Stimulated activated CD4-positive, alpha-beta T cell treated with anti-CD3 and anti-CD28 coated beads, TNF-alpha, amount 100 ng/mL, for 48 hours (primary cell): ENCODE measurements at regions not wholly inside any gene's neighbourhood (a gene's known extent, or its start where the extent isn't known, plus 50 kb on each side); places are given as distances from the start of the nearest gene placed in this dataset.
"Not testable (repeated sequence)": the region's sequence is repeated elsewhere in the genome, so short reads cannot be mapped to it uniquely, and the experiment has no call there.

Experiments used
- DNase-seq, 3 donors: peaks; one replicate each; pipeline ENCODE4 v3.0.0-alpha.2; 2020; ENCODE audit warnings: low read depth in 3 of 3

DNA sequence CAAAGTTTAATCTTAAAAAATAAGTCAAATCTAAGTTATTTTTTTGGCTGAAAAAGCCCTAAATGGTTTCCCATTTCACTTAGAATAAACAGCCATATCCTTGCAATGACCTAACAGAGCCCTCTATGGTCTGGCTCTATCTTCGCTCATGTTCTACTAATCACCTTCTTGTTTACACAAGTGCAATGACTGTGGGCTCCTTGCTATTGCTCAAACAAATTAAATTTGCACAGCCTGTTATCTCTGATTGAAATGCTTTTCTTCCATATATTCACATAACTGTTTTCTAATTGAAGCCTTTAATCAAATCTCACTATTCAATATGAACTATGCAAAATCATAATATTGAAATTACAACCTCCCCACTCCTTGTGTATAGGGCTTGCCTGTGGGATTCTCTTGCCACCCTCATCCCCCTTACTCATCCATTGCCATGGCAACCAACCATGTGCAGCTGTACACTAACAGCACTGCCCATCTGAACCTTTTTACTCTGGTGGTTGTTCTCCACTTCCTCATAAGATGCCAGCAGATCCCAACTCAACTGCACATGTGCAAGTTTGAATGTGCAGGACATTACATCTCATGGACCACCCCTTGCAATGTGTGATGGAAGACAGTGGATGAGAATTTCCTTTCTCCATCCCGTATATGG is 1083.2 kb downstream of the SOCS6 start:
- no peak for DNase-seq

DNA sequence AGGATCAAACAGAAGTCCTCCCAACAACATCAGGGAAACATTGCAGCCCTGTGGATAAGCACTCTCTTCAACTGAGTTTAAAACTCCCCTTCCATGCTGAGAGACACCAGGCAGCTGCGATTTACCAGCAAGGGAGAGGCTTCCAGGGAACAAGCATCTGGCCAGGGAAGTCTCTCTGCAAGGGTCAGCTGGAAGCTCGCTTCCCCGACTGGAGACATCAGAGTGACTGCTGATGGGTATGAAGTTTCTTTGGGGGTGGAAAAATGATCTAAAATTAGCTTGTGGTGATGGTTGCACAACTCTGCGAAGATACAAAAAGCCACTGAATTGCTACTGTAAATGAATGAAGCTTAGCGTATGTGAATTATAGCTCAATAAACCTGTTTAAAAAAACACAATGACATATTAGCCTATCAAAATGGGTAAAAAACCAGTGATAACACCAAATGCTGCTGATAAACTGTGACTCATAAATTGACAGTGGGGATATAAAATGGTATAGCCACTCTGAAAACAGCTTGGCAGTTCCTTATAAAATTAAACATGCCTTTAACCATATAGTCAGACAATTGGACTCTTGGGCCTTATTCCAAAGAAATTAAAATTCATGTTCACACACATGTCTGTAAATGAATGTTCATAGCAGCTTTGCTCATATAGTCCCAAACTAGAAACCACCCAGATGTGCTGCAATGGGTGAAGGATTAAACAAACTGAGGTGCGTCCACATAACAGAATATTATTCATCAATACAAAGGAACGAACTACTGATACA is 1082.0 kb downstream of the SOCS6 start:
- no peak for DNase-seq

DNA sequence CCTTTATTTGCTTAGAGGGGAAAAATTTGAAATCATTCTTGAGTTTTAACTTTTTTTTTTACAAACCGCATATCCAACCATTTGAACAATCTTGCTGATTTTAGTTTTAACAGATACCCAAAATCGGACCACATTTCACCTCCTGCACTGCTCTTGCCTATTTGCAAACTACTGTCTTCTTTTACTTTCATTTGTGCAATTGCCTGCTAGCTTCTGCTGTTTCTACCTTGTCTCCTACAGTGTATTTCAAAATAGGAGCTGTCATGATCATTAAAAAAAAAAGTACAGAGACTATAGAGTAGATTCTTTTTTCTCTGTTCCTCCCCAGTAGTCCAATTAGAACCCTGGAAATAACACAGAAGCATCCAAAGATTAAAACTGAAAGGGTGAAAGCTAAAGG is 1081.2 kb downstream of the SOCS6 start:
- DNase-seq = no peak

DNA sequence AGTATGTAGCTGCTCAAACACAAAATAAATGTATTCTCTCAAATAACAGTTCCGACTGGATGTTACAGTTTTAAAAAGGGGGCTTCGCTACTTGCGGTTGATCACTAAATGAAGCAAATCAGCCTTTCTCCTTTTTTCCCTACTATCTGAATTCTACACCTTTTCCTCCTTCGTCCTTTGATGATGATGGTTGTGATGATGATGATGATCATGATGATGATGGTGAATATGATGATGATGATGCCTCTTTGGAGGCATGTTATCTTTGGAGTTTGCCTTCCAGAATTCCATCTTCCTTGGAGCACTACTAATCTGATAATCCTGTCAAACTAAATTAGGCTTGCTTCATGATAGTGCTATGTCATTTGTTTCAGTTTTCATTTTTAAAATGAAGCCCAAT is 1073.3 kb downstream of the SOCS6 start:
- no peak for DNase-seq

DNA sequence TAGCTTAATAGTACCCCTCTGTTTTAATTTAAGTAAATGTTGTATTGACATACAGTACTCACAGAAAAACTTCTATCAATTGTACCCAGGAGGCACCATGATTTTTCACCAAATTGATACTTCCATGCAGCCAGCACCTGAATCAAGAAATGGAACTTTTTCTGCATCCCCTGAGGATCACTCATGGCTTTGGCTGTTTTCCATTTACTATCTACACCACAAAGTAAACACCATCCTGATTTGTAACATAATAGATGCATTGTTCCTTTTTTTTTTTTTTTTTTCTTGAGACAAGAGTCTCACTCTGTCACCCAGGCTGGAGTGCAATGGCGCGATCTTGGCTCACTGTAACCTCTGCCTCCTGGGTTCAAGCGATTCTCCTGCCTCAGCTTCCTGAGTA is 1066.8 kb downstream of the SOCS6 start:
- DNase-seq = not testable (repeated sequence)

DNA sequence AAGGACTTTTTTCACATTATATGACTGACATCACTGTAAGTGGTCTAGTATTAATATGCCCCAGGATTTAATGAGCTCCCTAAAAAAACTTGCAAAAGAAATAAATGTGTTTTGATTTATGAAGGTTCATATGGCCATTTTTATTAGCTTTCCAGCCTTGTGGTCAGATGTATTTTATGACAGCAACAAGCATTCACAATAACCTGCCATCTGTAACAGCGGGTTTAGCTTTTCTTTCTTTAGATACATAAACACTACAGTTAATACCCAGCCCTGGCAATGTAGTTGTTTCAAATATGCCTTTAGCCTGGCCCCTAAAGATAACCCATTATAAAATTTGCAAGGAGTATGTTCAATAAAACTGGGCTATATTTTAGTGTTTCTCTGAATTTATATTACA is 1063.8 kb downstream of the SOCS6 start:
- no peak for DNase-seq

DNA sequence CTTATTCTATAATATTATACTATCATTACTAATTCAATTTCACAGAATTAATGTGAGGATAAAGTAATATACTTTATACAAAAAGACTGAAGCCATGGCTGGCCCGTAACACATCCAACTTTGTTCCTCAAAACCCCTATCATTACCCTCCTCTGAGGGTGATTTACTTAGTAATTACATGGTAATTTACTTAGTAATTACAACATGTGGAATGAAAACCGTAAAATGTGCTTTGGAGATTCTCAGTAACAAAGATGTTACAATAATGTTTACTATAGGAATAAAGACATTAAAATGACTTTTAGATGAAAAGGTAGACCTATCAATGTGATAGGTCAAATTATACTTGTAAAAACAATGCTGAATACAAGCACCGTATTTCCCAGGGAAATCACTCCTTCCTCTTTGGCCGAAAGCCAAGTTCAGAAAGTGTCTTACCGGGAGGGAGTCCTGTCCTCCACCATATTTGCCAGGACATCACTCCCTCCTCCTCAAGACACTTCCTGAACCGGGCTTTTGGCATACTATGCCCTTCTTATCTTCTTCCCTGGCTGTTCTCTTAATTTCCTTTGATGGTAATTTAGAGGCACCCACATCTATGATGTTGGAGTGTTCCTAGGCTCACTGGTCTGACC is 1047.8 kb downstream of the SOCS6 start:
- DNase-seq = no peak

DNA sequence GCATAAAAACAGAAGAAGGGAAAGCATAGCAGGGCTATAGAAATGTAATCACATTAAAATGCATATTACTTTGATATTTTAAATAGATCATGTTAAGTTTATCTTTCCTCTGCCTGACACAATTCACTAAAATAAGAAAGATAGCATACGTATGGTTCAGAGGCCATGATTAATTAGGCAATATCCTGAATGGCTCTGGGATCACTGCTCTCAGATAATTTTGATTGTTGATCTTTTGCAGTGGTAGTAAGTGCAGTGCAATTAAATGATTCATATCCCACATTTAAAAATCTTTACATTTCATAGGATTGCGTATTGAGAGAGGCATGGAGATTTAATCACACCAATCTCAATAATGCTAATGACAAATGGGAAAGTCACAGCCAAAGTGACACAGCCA is 1040.7 kb downstream of the SOCS6 start:
- no peak for DNase-seq

DNA sequence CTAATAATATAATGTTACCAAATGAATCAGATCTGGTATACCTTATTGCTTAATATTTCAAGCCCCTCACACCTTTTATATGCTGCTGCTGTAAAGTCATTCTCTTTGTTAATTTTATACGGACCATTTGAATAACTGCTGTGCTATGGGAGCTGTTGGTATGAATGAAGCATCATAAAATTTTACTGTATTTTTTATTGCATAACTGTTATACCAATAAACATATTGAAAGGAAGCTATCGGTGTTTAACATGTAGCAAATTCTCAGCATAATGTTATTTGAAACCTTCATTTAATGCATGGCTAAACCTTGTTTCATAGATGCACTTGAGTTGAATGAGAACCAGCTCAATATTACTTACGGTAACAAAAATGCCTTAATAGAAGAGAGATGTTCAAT is 1040.3 kb downstream of the SOCS6 start:
- no peak for DNase-seq

DNA sequence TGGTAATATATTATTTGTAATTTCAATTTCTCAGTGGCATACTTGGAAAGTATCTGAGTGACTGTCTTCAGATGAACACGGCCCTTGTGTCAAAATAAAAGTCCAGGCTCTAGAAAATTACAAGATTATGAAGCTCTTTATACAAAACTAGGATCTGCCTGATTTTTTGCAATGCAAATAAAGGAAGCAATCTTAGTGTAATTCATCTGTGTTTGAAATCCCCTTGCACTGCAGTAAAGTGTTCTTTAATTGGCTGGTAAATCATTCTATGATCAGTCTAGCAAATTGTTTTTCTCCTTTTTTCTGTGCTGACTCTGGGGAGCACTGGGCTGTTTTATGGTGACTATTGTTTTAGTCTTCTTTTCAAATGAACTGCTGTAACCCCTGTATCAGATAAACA is 1039.0 kb downstream of the SOCS6 start:
- DNase-seq = no peak

DNA sequence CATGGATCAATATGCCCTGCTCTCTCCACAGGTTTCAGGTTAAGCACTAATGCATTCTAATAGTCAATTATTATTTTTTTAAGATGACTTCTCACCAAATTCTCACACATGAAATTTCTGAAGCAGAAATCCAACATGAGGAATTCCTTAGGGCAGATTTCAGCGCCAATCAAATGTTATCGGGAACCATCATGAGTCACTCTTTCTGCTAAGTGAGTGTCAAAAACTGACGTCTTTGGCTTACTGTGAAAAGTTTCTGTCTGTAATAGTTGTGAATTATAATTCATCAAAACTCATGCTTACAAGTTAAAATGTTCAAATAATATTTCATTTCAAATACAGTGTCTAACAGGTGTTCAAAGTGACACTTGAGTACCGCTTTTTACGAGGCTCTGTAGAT is 1038.6 kb downstream of the SOCS6 start:
- no peak for DNase-seq

DNA sequence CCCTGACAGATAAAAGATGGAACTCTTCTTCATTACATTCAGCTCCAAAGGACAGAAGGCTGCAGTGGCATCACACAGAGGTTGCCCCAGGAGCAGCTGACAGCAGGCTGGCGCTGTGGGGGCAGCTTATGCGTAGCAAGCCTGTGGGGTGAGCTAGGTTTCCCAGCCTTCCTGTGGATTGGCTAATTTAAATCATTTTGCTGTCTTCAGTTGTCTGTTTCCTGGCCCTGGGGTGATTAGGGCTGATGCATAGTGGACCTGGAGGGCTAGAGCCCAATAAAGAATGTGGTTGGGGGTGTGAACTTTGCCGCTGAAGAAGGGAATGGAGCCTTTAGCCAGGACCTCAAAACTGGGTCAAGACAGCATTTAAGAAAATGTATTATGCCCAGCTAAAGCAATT is 1038.0 kb downstream of the SOCS6 start:
- DNase-seq = no peak

DNA sequence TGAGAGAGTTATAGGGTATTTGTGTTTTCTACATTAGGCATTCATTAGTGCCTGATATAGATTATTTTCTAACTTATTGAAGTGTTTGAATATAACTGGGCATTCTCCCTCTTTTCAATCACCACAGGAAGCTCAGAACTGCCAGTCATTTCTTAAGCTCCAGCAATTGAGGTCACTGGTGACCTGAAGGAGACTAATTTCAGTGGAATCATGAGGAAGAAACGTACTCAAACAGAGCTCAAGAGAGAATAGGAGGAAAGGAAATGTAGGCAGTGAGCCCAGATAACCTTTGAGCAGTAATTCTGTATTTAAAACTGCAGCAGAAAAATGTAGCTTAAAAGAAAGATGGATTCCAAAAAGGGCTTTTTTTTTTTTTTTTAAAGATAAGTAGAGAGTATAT is 1035.5 kb downstream of the SOCS6 start:
- DNase-seq = no peak

DNA sequence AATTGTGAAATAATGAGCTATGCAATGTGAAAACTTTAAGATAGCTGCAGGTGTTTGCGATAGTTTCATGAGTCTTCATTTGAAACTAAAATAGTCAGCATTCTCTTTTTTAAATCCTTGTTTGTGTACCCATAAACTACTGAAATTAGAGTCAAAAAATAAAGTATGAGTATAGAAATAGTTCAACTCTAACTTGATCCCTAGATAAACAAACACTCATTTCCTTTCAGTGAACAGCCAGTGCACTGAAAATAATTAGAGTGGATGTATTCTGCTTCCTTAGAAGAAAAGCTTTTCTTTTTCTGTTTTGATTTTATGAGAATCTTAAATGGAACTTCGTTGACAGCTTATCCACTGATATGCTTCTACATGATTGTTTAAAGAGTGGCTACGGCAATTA is 1033.4 kb downstream of the SOCS6 start:
- no peak for DNase-seq

DNA sequence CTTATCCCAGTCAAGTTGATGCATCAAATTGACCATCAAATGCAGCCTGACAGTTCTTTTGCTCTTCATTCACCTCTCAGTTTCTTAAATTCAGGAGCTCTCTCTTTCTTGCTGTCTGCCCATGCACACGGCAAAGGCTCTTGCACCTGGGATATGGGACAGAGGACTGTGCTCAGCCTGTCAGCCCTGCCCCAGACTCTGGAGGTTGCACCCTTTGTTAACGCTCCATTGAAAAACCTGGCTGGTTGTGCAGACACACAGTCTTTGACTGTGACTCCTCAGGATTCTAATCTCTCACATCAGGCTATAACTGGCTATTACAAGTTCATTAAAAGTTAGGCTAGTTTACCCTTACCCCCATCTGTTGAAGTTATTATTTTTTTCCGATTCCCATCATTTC is 1032.5 kb downstream of the SOCS6 start:
- DNase-seq = no peak

DNA sequence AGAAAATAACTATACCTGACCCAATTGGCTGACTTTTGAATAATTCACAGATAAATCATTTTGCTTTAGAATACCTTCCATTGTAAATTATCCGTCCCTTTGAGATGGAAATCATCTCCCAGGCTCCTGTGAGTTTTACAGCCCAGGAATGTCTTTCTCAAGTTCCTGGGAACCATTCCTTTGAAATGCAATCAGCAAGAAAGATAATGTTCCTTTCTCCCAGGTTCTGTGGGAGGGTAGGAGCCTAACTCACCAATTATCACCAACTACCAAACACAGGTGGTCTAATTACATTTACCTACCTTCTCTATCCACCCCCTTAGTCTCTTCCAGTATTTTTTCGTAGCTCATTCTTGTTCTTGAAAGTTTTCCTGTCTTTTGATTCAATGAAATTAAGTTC is 1016.0 kb downstream of the SOCS6 start:
- no peak for DNase-seq

DNA sequence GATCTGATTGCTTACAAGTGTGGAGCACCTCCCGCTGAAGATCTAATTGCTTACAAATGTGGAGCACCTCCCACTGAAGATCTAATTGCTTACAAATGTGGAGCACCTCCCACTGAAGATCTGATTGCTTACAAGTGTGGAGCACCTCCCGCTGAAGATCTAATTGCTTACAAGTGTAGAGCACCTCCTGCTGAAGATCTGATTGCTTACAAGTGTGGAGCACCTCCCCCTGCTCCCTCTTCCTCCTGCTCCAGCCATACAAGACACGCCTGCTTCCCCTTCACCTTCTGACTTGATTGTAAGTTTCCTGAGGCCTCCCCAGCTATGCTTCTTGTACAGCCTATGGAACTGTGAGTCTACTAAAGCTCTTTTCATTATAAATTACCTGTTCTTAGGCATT is 1014.9 kb downstream of the SOCS6 start:
- DNase-seq = not testable (repeated sequence)

DNA sequence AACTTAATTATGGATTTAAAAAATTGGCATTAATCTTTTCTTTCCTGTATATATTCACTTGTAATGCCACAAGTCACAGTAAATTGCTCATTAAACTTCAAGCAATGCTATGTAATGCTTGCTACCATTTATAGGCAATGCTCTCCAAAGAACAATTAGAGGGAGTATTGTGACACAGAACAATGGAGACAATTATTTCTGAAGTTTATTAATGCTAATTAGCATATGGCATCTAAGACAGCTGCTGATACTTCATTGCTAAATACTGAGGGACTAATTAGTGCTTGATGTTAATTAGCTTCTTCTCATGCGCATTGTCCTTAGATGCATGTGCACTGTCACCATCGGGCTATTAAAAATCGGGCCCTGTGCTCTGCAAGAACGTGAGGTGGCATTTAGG is 1012.8 kb downstream of the SOCS6 start:
- no peak for DNase-seq

DNA sequence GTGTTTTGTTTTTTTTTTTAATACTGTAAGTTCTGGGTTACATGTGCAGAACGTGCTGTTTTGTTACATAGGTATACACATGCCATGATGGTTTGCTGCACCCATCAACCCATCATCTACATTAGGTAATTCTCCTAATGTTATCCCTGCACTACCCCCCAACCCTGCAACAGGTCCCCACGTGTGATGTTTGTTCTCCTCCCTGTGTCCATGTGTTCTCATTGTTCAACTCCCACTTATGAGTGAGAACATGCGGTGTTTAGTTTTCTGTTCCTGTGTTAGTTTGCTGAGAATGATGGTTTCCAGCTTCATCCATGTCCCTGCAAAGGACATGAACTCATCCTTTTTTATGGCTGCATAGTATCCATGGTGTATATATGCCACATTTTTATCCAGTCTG is 1005.4 kb downstream of the SOCS6 start:
- not testable (repeated sequence) for DNase-seq

DNA sequence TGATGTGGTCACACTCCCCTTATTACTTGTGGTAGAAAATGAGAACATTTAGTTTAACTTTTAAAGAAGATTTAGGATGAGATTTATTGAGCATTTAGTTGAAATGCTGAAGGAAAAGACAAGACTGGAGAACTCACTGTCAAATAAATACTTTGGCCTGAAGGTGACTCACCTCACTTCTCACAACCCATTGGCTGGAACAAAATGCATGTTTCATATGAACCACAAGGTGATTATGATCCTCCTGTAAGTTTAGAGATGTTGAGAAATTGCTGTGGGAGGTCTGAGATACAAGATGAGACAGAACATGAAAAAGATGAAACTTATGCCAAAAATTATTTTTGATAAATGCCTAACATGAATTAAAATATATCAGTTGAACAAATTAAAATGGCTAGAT is 1004.5 kb downstream of the SOCS6 start:
- DNase-seq = no peak

DNA sequence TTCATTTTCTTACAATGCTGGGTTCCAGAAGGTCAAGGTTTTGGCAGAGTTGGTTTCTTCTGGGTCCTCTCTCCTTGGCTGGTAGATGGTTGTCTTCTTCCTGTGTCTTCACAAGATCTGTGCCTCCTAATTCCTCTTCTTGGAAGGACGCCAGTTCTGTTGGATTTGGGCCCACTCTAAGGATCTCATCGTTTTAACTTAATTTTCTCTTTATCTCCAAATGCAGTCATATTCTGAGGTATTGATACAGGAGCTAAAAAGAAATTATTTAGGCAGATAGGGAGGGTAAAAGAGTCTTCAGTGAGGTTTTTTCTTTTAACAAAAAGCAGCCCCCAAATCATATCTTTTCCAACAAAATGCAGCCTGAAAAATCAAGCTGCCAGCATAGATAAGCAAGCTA is 998.4 kb downstream of the SOCS6 start:
- no peak for DNase-seq

DNA sequence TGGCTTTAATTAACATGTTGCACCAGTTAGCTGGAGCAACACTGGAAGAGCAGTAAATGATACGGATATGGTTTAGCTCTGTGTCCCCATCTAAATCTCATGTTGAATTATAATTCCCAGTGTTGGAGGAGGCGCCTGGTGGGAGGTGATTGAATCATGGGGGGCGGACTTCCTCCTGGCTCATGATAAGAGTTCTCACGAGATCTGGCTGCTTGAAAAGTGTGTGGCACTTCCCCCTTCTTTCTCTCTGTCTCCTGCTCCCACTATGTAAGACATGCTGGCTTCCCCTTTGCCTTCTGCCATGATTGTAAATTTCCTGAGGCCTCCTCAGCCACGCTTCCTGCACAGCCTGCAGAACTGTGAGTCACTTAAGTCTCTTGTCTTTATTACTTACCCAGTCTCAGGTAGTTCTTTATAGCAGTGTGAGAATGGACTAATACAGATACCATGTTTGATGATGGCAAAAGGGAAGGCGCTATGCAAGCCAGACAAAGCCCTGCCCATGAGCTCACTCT is 963.6 kb downstream of the SOCS6 start:
- no peak for DNase-seq

DNA sequence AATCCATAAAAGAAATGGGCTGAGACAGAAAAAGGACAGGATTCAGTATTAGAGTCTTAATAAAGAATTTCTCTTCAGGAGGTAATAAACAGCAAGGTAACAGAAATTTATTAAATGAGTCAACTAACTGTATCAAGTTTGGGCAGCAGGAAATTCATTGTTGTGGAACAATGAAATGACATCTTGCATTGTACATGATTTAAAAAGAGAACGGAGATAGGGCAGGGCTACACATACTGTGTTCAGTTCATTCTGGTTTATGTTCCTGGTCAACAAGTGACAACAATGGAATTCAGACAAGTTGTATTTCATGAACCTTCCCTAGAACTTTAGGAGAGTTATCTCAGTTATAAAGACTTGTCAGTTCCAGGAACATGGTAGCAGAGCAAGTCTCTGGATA is 961.3 kb downstream of the SOCS6 start:
- no peak for DNase-seq
